KBM-7 (cell line): ENCODE measurements at regions not wholly inside any gene's neighbourhood (a gene's known extent, or its start where the extent isn't known, plus 50 kb on each side); places are given as distances from the start of the nearest gene placed in this dataset.
A peak's percentile ranks its signal among the peaks of the same experiment; 100 is the strongest.

ENCODE experiments used
- DNase-seq: peaks from one replicate; pipeline ENCODE4 v3.0.0-alpha.2; 2015
- in situ Hi-C: fragments of 300-500 bp; cut with MboI; formaldehyde crosslinking; loops from 2 replicates; pipeline ENCODE4 v1.14.3; 2020; ENCODE audit warnings: low sequenced_read_pairs, low pct_unique_long_range_greater_than_20kb, mixed read lengths

GRCh38 chr2:128997166-128997866, 678.6 kb upstream of the HS6ST1 start:
- in situ Hi-C loops = no loop called here
- no peak for DNase-seq

GRCh38 chr2:129001926-129002325, 683.3 kb upstream of the HS6ST1 start:
- DNase-seq = no peak
- in situ Hi-C loops = no loop called here

- in situ Hi-C loops = no loop called here
- no peak for DNase-seq
These were observed 684.1 kb upstream of the HS6ST1 start for GRCh38 chr2:129002751-129003150.

- DNase-seq = no peak
- in situ Hi-C loops = no loop called here
These were observed 685.8 kb upstream of the HS6ST1 start for GRCh38 chr2:129004485-129004884.

- no peak for DNase-seq
- in situ Hi-C loops = no loop called here
These were observed 686.3 kb upstream of the HS6ST1 start for GRCh38 chr2:129004940-129005490.

- in situ Hi-C loops = no loop called here
- DNase-seq = no peak
These were observed 687.6 kb upstream of the HS6ST1 start for GRCh38 chr2:129006135-129006886.

- in situ Hi-C loops = no loop called here
- DNase-seq = no peak
These were observed 688.2 kb upstream of the HS6ST1 start for GRCh38 chr2:129006901-129007300.

- DNase-seq = no peak
- in situ Hi-C loops = no loop called here
These were observed 689.6 kb upstream of the HS6ST1 start for GRCh38 chr2:129008055-129008880.

GRCh38 chr2:129008881-129009554, 690.4 kb upstream of the HS6ST1 start:
- in situ Hi-C loops = no loop called here
- no peak for DNase-seq

- in situ Hi-C loops = no loop called here
These were observed 691.0 kb upstream of the HS6ST1 start for GRCh38 chr2:129009555-129010146.

GRCh38 chr2:129010262-129010661, 691.6 kb upstream of the HS6ST1 start:
- in situ Hi-C loops = no loop called here
- no peak for DNase-seq

More at GRCh38 chr2:129009555-129010146, 691.0 kb upstream of the HS6ST1 start:
- DNase-seq = no peak

GRCh38 chr2:129011466-129012061, 692.9 kb upstream of the HS6ST1 start:
- in situ Hi-C loops = no loop called here
- DNase-seq = peak; percentile 3

GRCh38 chr2:129014432-129014831, 695.8 kb upstream of the HS6ST1 start:
- in situ Hi-C loops = no loop called here
- DNase-seq = no peak

GRCh38 chr2:129015397-129016285, 697.0 kb upstream of the HS6ST1 start:
- no peak for DNase-seq
- in situ Hi-C loops = no loop called here

- in situ Hi-C loops = no loop called here
- DNase-seq = no peak
These were observed 698.3 kb upstream of the HS6ST1 start for GRCh38 chr2:129016972-129017371.

GRCh38 chr2:129024796-129025195, 706.1 kb upstream of the HS6ST1 start:
- no peak for DNase-seq
- in situ Hi-C loops = no loop called here

GRCh38 chr2:129035992-129036391, 717.3 kb upstream of the HS6ST1 start:
- DNase-seq = no peak
- in situ Hi-C loops = no loop called here
